K562 (cell line): ENCODE measurements at regions not wholly inside any gene's neighbourhood (a gene's known extent, or its start where the extent isn't known, plus 50 kb on each side); places are given as distances from the start of the nearest gene placed in this dataset.

Experiments
- ATAC-seq: fragments of 200-7000 bp; cut with Tn5 transposase; 3 replicates; pipeline ENCODE4 v1.9.1; 2020; ENCODE audit warnings: moderate library complexity
- BruUV-seq: library from RNA; stranded (reverse); fragments of 400-500 nt; replicated peaks from 2 replicates; lab custom pipeline; 2021; lab: Mats Ljungman, UMichigan
- CTCF ChIA-PET: fragments of 300-600 bp; formaldehyde crosslinking; extraction: SDS; loops from one replicate; lab custom pipeline; 2021; ENCODE audit warnings: low intra/inter-chr PET ratio; lab: Yijun Ruan, JAX
- POLR2A ChIA-PET: fragments of 300-600, 350-650 bp; sonication (Branson Sonifier 250); formaldehyde crosslinking; extraction: SDS; loops from one replicate; lab custom pipeline; 2021; ENCODE audit warnings: antibody characterized with exemption, inconsistent platforms; lab: Yijun Ruan, JAX
- DNase-seq, 4 experiments: peaks; one replicate each; pipeline versions ENCODE4 v3.0.0 to v3.0.0-alpha.2; 2011 to 2018; ENCODE audit warnings: low spot score in 3 of 4, mixed read lengths in 3 of 4; ENCODE audit errors: extremely low read depth in 1 of 4
- FAIRE-seq: peaks from 2 replicates; lab custom pipeline; 2011; peaks lifted over from hg19 to GRCh38; lab: Jason Lieb, UNC
- H2AFZ ChIP-seq: 2 replicates; pipeline ENCODE4 v1.6.0; 2011; ENCODE audit warnings: low read depth, low read length, control low read depth, inconsistent platforms
- H3K27ac ChIP-seq: fragments of 200-600 bp; 3 replicates; pipeline ENCODE4 v1.8.0; 2011; ENCODE audit warnings: low read depth, mild to moderate bottlenecking, control low read depth, inconsistent platforms, low read length, moderate library complexity, mixed read lengths; ENCODE audit errors: extremely low read depth
- H3K27me3 ChIP-seq, 2 experiments: fragments of 300-600 bp in 1 of 2; 2 replicates in 1 of 2; 3 replicates in 1 of 2; pipeline versions ENCODE4 v1.6.0 to v1.8.0; 2011; ENCODE audit warnings: inconsistent platforms in 2 of 2, low read length in 2 of 2, mild to moderate bottlenecking in 1 of 2, mixed read lengths in 1 of 2, moderate library complexity in 1 of 2; ENCODE audit not compliant: control insufficient read depth in 2 of 2, insufficient read depth in 2 of 2
- H3K36me3 ChIP-seq: fragments of 300-600 bp; 3 replicates; pipeline ENCODE4 v1.8.0; 2011; ENCODE audit warnings: mild to moderate bottlenecking, low read length, inconsistent platforms; ENCODE audit not compliant: control insufficient read depth, insufficient read depth
- H3K4me1 ChIP-seq, 2 experiments: fragments of 200-600 bp in 1 of 2; replicated peaks in 1 of 2; 2 replicates in 1 of 2; 3 replicates in 1 of 2; pipeline versions ENCODE4 v1.5.1 to v1.8.0; 2011; ENCODE audit warnings: inconsistent platforms in 2 of 2, low read length in 2 of 2, mild to moderate bottlenecking in 1 of 2, mixed read lengths in 1 of 2, moderate library complexity in 1 of 2; ENCODE audit not compliant: control insufficient read depth in 2 of 2, insufficient read depth in 2 of 2
- H3K4me2 ChIP-seq: 2 replicates; pipeline ENCODE4 v1.6.1; 2011; ENCODE audit warnings: low read length, control low read depth, inconsistent platforms, mixed read lengths; ENCODE audit not compliant: insufficient read depth
- H3K4me3 ChIP-seq: fragments of 200-600 bp; sonication (generic), shearing (Covaris generic); 2 replicates; pipeline ENCODE4 v1.5.1; 2016; ENCODE audit warnings: control low read depth, inconsistent platforms
- H3K79me2 ChIP-seq: fragments of 200-600 bp; 3 replicates; pipeline ENCODE4 v1.8.0; 2011; ENCODE audit warnings: low read length, inconsistent platforms; ENCODE audit not compliant: control insufficient read depth, insufficient read depth
- H3K9ac ChIP-seq, 2 experiments: 2 replicates each; pipeline versions ENCODE4 v1.6.0 to v1.6.1; 2011; ENCODE audit warnings: low read depth in 2 of 2, low read length in 2 of 2, control low read depth in 1 of 2, inconsistent platforms in 1 of 2, mild to moderate bottlenecking in 1 of 2, mixed read lengths in 1 of 2; ENCODE audit not compliant: insufficient read depth in 1 of 2
- H3K9me1 ChIP-seq: one replicate; pipeline ENCODE4 v1.6.0; 2011; ENCODE audit warnings: inconsistent platforms, mild to moderate bottlenecking, low read length, moderate library complexity; ENCODE audit not compliant: control insufficient read depth, insufficient read depth
- H3K9me3 ChIP-seq: replicated peaks from 2 replicates; pipeline ENCODE4 v1.5.1; 2011; ENCODE audit warnings: low read depth, low read length, inconsistent platforms; ENCODE audit not compliant: control insufficient read depth, insufficient read depth
- H4K20me1 ChIP-seq: replicated peaks from 2 replicates; pipeline ENCODE4 v1.6.1; 2011; ENCODE audit warnings: low read length, inconsistent platforms, mixed read lengths; ENCODE audit not compliant: control insufficient read depth, insufficient read depth
- FOXK2 ChIP-seq, 2 experiments: fragments of 450-650 bp; IDR thresholded peaks in 1 of 2; conservative IDR thresholded peaks in 1 of 2; 2 replicates each; pipeline ENCODE4 v1.6.1; 2016; ENCODE audit warnings: low read depth in 2 of 2, mild to moderate bottlenecking in 1 of 2
- KLF10 ChIP-seq: fragments of 250-450 bp; sonication (Bioruptor Pico); IDR thresholded peaks from 2 replicates; pipeline ENCODE4 v1.6.1; 2021; ENCODE audit warnings: matching md5 sums
- TRIM28 ChIP-seq: fragments of 450-650 bp; IDR thresholded peaks from 2 replicates; pipeline ENCODE4 v1.6.1; 2017
- WGBS: fragments of 100-300 bp; shearing (Covaris generic); methylation state at CpG from one replicate; pipeline ENCODE4 v1.1.6; 2016; ENCODE audit warnings: low coverage, mixed read lengths; ENCODE audit not compliant: insufficient coverage; ENCODE audit errors: missing lambda C conversion rate; 5-methylcytosine and 5-hydroxymethylcytosine counted together
- in situ Hi-C: fragments of 300-500 bp; cut with MboI; formaldehyde crosslinking; loops from 4 replicates; pipeline ENCODE4 v1.15.0; 2018; ENCODE audit warnings: inconsistent platforms, mixed read lengths
- intact Hi-C: fragments of 100-400 bp; cut with micrococcal nuclease; formaldehyde crosslinking; loops from 2 replicates; pipeline ENCODE4 v1.14.2; 2022
- TF ChIP-seq, protein P1 (sequence below): fragments of 450-650 bp; IDR thresholded peaks from 2 replicates; pipeline ENCODE4 v1.6.1; 2017; ENCODE audit warnings: antibody characterized with exemption
- TF ChIP-seq, protein P2 (sequence below): fragments of 450-650 bp; IDR thresholded peaks from 2 replicates; pipeline ENCODE4 v1.6.1; 2014; ENCODE audit warnings: low read depth, mild to moderate bottlenecking, moderate library complexity, borderline replicate concordance

DNA sequence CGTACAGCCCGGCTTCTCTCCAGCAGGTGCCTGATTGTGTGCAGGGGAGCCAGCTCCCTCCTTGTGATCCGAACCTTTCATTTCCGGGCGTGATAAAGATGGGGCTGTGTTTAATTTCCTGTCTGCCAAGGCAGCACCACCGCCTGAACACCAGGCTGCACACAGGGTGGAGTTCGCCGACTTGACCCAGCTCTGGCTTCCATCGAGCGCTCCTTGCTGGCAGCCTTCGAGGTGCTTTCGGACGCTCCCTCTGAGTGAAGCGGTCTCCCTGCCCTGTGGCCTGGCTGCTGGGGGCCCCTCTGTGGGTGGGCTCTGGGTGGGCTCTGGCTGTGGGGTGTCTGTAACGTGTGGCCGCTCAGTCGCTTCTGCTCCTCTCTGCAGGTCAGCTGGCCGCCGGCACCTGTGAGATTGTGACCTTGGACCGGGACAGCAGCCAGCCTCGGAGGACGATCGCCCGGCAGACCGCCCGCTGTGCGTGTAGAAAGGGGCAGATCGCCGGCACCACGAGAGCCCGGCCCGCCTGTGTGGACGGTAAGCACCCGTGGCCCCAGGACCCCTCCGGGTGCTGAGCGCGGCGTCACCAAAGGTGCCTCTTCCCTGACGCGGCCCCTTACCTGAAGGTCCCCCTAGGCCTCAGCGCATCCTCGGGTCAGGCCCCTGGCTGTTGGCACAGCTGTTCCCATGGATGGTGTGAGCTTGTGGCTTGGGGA is 1181.3 kb downstream of the BRD1 start:
- H4K20me1 ChIP-seq: no peaks in the 10 kb centered on the region; the same call in 1 of the 2 replicates
- H2AFZ ChIP-seq: no peak overlapping the region
- no peaks in the 10 kb centered on the region for H3K9me3 ChIP-seq
- no TSS peak for BruUV-seq
- no peaks in the 10 kb centered on the region for H3K36me3 ChIP-seq
- TF ChIP-seq TRIM28 (no peak), FOXK2 (conservative IDR thresholded peaks at IDR 0.05 in 1 of 2, IDR thresholded peaks at IDR 0.05 in 1 of 2; ENCODE audit: low read depth in 2 of 2) (no peak), KLF10 (CRISPR knock-in tag) (no peak)
- TF ChIP-seq, protein P1, sequence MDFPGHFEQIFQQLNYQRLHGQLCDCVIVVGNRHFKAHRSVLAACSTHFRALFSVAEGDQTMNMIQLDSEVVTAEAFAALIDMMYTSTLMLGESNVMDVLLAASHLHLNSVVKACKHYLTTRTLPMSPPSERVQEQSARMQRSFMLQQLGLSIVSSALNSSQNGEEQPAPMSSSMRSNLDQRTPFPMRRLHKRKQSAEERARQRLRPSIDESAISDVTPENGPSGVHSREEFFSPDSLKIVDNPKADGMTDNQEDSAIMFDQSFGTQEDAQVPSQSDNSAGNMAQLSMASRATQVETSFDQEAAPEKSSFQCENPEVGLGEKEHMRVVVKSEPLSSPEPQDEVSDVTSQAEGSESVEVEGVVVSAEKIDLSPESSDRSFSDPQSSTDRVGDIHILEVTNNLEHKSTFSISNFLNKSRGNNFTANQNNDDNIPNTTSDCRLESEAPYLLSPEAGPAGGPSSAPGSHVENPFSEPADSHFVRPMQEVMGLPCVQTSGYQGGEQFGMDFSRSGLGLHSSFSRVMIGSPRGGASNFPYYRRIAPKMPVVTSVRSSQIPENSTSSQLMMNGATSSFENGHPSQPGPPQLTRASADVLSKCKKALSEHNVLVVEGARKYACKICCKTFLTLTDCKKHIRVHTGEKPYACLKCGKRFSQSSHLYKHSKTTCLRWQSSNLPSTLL: no peak
- TF ChIP-seq, protein P2, sequence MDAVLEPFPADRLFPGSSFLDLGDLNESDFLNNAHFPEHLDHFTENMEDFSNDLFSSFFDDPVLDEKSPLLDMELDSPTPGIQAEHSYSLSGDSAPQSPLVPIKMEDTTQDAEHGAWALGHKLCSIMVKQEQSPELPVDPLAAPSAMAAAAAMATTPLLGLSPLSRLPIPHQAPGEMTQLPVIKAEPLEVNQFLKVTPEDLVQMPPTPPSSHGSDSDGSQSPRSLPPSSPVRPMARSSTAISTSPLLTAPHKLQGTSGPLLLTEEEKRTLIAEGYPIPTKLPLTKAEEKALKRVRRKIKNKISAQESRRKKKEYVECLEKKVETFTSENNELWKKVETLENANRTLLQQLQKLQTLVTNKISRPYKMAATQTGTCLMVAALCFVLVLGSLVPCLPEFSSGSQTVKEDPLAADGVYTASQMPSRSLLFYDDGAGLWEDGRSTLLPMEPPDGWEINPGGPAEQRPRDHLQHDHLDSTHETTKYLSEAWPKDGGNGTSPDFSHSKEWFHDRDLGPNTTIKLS: no peak
- TF ChIP-seq, all 486 proteins: peak for 0
- ChIA-PET CTCF (no interaction called here), POLR2A (no interaction called here)
- Histone ChIP-seq H3K79me2 (no peaks in the 10 kb centered on the region), H3K4me3 (no peak overlapping the region), H3K4me1 (no peaks in the 10 kb centered on the region), H3K27me3 (no peaks in the 10 kb centered on the region; a peak in 1 of 5 replicates), H3K4me2 (no peak overlapping the region), H3K27ac (no peak overlapping the region), H3K9me1 (no peaks in the 10 kb centered on the region), H3K9ac (no peak overlapping the region)
- intact Hi-C loops (no loop called here), in situ Hi-C loops (no loop called here)
- WGBS: 1% methylated on average over 23 of the region's 42 CpGs
- FAIRE-seq: no peak
- ATAC-seq: no peak
- no peak for DNase-seq
